Right ventricle myocardium superior (tissue), 1 donor: ENCODE measurements at regions not wholly inside any gene's neighbourhood (a gene's known extent, or its start where the extent isn't known, plus 50 kb on each side); places are given as distances from the start of the nearest gene placed in this dataset.

Source experiments
- ATAC-seq: fragments of 200-7000 bp; cut with Tn5 transposase; one replicate; pipeline ENCODE4 v1.9.1; 2020; ENCODE audit warnings: mild to moderate bottlenecking; ENCODE audit not compliant: poor library complexity
- DNase-seq: peaks from one replicate; pipeline ENCODE4 v3.0.0-alpha.2; 2020
- intact Hi-C: fragments of 100-400 bp; cut with DNase I; formaldehyde crosslinking; loops from one replicate; pipeline ENCODE4 v1.11.2; 2022
- donor health status: DM: no; HTN: yes; CAD: no; lungs with severe emphysema.

GRCh38 chr15:31482122-31482922 lies 155.7 kb downstream of the KLF13 start:
- DNase-seq: no peak
- intact Hi-C loops: loop anchor here (10.0 kb wide), 1 partner anchor 158 kb away; the partner anchor contains the start of gene KLF13
- no peak for ATAC-seq

GRCh38 chr15:31483053-31483985 lies 156.7 kb downstream of the KLF13 start:
- peak; percentile 26 for ATAC-seq

GRCh38 chr15:31483986-31484951 lies 157.6 kb downstream of the KLF13 start:
- DNase-seq (no peak), ATAC-seq (no peak)
- intact Hi-C loops: loop anchor here (10.0 kb wide), 1 partner anchor 159 kb away; the partner anchor contains the start of gene KLF13

More at GRCh38 chr15:31483053-31483985, 156.7 kb downstream of the KLF13 start:
- DNase-seq: no peak
- intact Hi-C loops: loop anchor here (10.0 kb wide), 1 partner anchor 159 kb away; the partner anchor contains the start of gene KLF13

- intact Hi-C loops: loop anchor here (5.0 to 10.0 kb wide), 3 partner anchors 48 to 268 kb away; partner anchors contain the start of gene KLF13
- no peak for ATAC-seq
Observed at GRCh38 chr15:31484986-31485385, 158.4 kb downstream of the KLF13 start.

DNA sequence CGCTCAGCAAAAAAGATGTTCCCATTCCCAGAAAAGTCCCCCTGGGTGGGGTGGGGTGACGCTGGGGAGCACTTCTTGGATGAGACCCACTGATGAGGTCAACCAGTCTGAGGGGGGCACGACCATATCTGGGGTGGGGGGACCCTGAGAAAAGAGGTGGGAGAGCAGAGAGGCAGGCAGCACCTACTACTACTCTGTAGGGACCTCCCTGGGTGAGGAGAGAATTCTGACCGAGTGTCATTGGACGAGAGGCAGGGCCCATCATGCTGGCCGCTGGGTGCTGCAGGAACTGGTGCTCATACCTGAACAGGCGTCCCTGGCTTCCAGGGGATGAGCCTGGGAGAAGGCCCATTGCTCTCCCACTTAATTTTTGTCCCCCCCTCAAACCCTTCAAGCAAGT lies 158.8 kb downstream of the KLF13 start:
- DNase-seq: no peak
- intact Hi-C loops: loop anchor here (5.0 to 10.0 kb wide), 3 partner anchors 48 to 268 kb away; partner anchors contain the start of gene KLF13
- ATAC-seq: no peak

More at GRCh38 chr15:31484986-31485385, 158.4 kb downstream of the KLF13 start:
- no peak for DNase-seq

DNA sequence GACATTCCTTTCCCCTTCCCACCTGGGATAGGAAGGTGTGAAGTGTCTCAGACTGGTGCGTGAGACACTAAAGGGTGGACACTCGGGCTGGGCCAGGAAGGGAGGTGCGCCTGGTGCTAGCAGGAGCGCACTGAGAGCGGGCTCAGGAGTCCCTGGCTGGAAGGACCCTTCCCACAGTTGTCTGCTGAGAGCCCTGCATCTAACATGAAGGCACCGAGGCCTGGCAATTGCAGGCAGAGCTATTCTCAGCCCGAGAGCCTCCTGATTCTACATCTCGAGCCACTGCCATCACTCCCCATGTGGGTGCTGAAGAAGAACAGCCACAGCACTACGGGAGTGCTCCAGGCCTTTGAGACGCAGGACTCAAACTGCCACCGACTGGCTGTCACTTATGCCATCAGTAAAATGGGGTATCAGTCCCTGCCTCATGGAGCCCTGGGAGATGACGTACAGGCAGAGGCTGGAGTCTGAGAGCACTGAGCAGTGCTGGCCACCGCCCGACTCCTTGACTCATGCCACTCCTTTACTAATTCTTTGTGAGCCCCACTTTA lies 159.4 kb downstream of the KLF13 start:
- no peak for ATAC-seq
- DNase-seq: no peak
- intact Hi-C loops: loop anchor here (5.0 to 10.0 kb wide), 3 partner anchors 49 to 269 kb away; partner anchors contain the start of gene KLF13

GRCh38 chr15:31486506-31486905 lies 159.9 kb downstream of the KLF13 start:
- ATAC-seq (no peak), DNase-seq (no peak)
- intact Hi-C loops: loop anchor here (5.0 to 10.0 kb wide), 3 partner anchors 49 to 269 kb away; partner anchors contain the start of gene KLF13

- ATAC-seq: no peak
- intact Hi-C loops: loop anchor here (5.0 to 10.0 kb wide), 3 partner anchors 50 to 270 kb away; partner anchors contain the start of gene KLF13
- DNase-seq: no peak
Observed at GRCh38 chr15:31486906-31487695, 160.5 kb downstream of the KLF13 start.

DNA sequence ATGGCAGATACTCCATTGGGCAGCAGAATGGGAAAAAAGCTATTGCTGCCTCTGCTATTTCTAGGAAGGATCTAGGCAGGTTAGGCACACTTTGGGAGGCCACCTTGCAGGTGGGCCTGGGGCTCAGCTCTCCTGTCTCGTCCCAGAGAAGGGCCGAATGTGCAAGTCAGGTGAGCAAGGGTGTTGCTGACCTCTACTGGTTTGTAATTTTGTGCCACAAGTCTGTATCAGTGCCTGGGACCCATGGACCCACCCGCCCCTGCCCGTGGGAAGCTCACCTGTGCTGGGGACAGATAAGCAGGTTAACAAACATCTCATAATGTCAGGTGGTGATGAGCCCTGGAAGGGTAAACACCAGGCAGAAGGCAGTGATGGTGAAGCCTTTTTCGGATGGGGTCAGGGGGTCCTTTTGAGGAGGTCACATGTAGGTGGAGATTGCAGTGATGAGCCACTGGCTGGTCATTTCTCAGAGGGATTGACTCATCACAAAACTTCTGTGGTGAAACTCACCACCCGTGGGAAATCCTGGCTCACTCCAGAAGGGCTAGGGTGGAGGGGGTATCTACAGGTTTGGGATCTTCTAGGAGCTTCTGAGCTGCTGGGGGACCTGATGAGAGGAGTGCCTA lies 161.3 kb downstream of the KLF13 start:
- DNase-seq (no peak), ATAC-seq (no peak)

GRCh38 chr15:31488437-31489204 lies 162.0 kb downstream of the KLF13 start:
- ATAC-seq (peak; percentile 87), DNase-seq (peak; percentile 69)
- intact Hi-C loops: loop anchor here (2.0 to 10.0 kb wide), 4 partner anchors 51 to 288 kb away; partner anchors contain the start of gene KLF13

More for the DNA sequence above, 161.3 kb downstream of the KLF13 start:
- intact Hi-C loops: loop anchor here (2.0 to 10.0 kb wide), 4 partner anchors 51 to 287 kb away; partner anchors contain the start of gene KLF13

GRCh38 chr15:31489281-31489680 lies 162.6 kb downstream of the KLF13 start:
- ATAC-seq: no peak
- intact Hi-C loops: loop anchor here (2.0 to 10.0 kb wide), 4 partner anchors 52 to 288 kb away; partner anchors contain the start of gene KLF13

DNA sequence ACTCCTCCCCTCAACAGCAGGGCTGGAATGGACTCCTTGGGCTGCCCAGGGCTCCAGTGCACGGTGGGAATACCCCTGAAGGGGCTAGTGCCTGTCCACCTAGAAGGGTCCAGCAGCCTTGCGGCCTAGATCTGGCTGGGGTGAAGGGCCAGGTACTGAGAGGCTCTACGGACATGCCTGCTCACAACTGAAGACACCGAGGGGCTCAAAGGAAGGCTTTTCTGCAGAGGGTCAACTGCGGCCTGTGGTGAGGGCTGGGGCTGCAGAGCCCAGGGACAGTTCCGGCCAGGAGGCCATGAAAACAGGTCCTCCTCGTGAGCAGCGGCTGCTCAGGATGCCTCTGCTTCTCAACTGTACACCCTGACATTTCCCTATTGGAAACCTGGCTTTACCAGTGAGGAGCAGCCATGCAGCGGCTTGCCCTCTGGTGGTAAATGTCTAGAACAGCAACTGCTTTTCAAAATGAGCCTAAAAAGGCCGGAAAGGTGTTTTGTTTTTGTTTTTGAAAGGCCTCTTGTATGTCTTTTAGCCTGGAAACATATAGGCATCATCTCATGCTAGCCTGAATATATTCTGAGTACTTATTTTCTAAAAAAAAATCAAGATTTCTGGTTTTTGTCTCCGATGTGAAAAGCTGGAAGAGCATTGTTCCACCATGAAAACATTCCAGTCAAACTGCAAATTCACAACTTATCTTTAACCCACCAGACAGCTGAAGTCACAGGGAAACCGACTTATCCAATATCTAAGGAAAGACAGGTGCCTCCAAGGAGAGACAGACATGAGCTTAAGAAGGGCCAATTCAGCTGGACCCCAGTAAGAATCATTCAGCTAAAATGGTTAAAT lies 163.4 kb downstream of the KLF13 start:
- intact Hi-C loops: loop anchor here (2.0 to 10.0 kb wide), 4 partner anchors 53 to 289 kb away; partner anchors contain the start of gene KLF13
- ATAC-seq (peak; percentile 78), DNase-seq (no peak)

More at GRCh38 chr15:31489281-31489680, 162.6 kb downstream of the KLF13 start:
- no peak for DNase-seq

GRCh38 chr15:31494786-31495185 lies 168.2 kb downstream of the KLF13 start:
- no peak for DNase-seq
- intact Hi-C loops: no loop called here
- ATAC-seq: no peak

DNA sequence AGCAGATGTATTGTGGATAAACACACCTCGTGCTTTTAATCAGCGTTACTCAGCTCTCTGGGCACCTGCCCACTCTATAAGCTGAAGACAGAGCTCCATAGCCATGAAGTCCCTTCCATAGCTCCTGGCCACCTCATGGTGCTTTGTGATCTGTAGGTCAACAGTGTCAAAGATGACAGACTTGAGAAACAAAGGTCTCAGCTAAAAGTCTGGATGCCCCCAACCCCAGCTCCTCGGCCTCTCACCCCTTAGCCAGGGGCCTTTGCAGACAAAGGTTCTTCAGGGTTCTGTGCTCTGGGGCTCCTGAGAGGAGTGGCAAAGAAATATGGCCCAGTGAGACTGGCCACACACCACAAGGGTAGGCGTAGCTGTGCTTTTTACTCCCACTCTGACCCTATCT lies 168.6 kb downstream of the KLF13 start:
- no peak for ATAC-seq
- no peak for DNase-seq
- intact Hi-C loops: no loop called here
